Type B pancreatic cell (in vitro differentiated cells): ENCODE measurements at regions not wholly inside any gene's neighbourhood (a gene's known extent, or its start where the extent isn't known, plus 50 kb on each side); places are given as distances from the start of the nearest gene placed in this dataset.

Experiments used
- DNase-seq: peaks from one replicate; pipeline ENCODE4 v3.0.0; 2021; ENCODE audit warnings: mixed read lengths; ENCODE audit not compliant: unreplicated experiment; ENCODE audit errors: extremely low spot score
- H3K27ac Mint-ChIP-seq: 2 replicates; pipeline ENCODE4 v1.8.0; 2021; ENCODE audit warnings: mild to moderate bottlenecking, mixed read lengths
- H3K27me3 Mint-ChIP-seq: 2 replicates; pipeline ENCODE4 v1.8.0; 2021; ENCODE audit warnings: mixed read lengths
- H3K36me3 Mint-ChIP-seq: 2 replicates; pipeline ENCODE4 v1.8.0; 2021; ENCODE audit warnings: mixed read lengths
- H3K4me1 Mint-ChIP-seq: one replicate; pipeline ENCODE4 v1.8.0; 2021; ENCODE audit warnings: mixed read lengths; ENCODE audit not compliant: unreplicated experiment
- H3K4me3 Mint-ChIP-seq: 2 replicates; pipeline ENCODE4 v1.8.0; 2021; ENCODE audit warnings: mild to moderate bottlenecking, mixed read lengths
- H3K9me3 Mint-ChIP-seq: 2 replicates; pipeline ENCODE4 v1.8.0; 2021; ENCODE audit warnings: mixed read lengths
- TF ChIP-seq, protein P1 (sequence below): fragments of 200-600 bp; sonication (generic); conservative IDR thresholded peaks from 2 replicates; pipeline ENCODE4 v1.5.0; 2021; ENCODE audit warnings: antibody characterized with exemption, mild to moderate bottlenecking

DNA sequence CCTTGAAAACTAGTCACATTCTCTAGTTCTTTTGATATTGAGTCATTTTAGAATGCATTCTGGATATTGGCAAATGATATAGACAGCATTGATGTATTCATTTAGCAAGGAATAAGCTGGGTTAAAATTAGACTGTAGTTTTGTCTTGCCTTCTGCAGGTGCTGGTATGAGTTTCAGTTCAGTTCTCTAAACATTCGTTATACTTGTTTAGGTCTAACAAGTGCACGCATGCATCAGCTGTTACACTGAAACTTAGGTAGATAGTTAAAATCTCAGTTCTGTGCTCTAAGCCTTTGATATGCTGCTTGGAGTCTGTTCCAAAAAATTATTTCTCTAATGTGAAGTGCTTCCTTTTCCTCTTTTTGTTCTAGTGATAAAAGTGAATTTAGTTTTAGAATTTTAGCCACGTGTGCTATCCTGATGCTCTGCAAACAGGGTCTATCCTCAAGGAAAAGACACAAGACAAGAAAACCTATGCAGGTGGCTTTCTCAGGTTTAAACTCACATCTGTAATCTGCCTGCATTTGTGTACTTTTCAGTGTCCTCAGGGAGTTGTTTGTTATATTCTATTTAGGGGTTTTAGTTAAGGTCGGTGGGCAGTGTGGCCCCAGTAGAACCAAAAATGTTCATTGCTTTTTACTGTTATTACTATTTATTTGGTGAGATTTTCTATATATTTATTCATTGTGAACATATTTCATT, 409.0 kb downstream of the CDC14C start:
- no peaks in the 10 kb centered on the region for H3K27me3 Mint-ChIP-seq
- no peaks in the 10 kb centered on the region for H3K9me3 Mint-ChIP-seq
- no peak for DNase-seq
- TF ChIP-seq, protein P1, sequence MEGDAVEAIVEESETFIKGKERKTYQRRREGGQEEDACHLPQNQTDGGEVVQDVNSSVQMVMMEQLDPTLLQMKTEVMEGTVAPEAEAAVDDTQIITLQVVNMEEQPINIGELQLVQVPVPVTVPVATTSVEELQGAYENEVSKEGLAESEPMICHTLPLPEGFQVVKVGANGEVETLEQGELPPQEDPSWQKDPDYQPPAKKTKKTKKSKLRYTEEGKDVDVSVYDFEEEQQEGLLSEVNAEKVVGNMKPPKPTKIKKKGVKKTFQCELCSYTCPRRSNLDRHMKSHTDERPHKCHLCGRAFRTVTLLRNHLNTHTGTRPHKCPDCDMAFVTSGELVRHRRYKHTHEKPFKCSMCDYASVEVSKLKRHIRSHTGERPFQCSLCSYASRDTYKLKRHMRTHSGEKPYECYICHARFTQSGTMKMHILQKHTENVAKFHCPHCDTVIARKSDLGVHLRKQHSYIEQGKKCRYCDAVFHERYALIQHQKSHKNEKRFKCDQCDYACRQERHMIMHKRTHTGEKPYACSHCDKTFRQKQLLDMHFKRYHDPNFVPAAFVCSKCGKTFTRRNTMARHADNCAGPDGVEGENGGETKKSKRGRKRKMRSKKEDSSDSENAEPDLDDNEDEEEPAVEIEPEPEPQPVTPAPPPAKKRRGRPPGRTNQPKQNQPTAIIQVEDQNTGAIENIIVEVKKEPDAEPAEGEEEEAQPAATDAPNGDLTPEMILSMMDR = no peak
- H3K4me3 Mint-ChIP-seq = no peak overlapping the region
- no peaks in the 10 kb centered on the region for H3K36me3 Mint-ChIP-seq
- no peaks in the 10 kb centered on the region for H3K4me1 Mint-ChIP-seq
- no peak overlapping the region for H3K27ac Mint-ChIP-seq

GRCh38 chr7:49341849-49342248, 417.5 kb downstream of the CDC14C start:
- no peaks in the 10 kb centered on the region for H3K9me3 Mint-ChIP-seq
- H3K27ac Mint-ChIP-seq = no peak overlapping the region
- H3K4me3 Mint-ChIP-seq = no peak overlapping the region
- no peak for DNase-seq
- TF ChIP-seq, protein P1 = no peak
- H3K4me1 Mint-ChIP-seq = no peaks in the 10 kb centered on the region
- no peaks in the 10 kb centered on the region for H3K27me3 Mint-ChIP-seq
- H3K36me3 Mint-ChIP-seq = no peaks in the 10 kb centered on the region

- TF ChIP-seq, protein P1 = no peak
- Mint-ChIP-seq H3K9me3 (no peaks in the 10 kb centered on the region), H3K27ac (no peak overlapping the region), H3K36me3 (no peaks in the 10 kb centered on the region), H3K27me3 (no peaks in the 10 kb centered on the region), H3K4me1 (no peaks in the 10 kb centered on the region), H3K4me3 (no peak overlapping the region)
- DNase-seq = no peak
Observed at GRCh38 chr7:49344556-49344955, 420.2 kb downstream of the CDC14C start.

- Mint-ChIP-seq H3K4me1 (no peaks in the 10 kb centered on the region), H3K4me3 (no peak overlapping the region), H3K27ac (no peak overlapping the region), H3K9me3 (no peaks in the 10 kb centered on the region), H3K36me3 (no peaks in the 10 kb centered on the region), H3K27me3 (no peaks in the 10 kb centered on the region)
- TF ChIP-seq, protein P1 = no peak
- DNase-seq = no peak
Observed at GRCh38 chr7:49346195-49346899, 422.0 kb downstream of the CDC14C start.

DNA sequence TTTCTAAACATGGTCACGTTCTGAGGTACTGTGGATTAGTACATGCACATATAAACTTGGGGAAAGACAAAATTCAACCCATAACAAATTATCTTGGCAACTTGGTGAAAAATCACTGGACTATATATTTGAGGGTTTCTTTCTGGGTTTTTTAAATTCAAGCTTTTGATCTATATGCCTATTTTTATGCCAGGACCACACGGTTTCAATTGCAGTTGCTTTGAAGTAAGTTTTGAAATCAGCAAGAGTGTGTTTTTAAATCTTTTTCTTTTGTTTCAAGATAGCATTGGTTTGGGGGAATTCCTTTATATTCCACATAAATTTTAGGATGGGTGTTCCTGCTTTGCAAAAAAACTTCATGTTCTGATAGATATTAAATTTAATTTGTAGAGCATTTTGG, 406.4 kb upstream of the VWC2 start:
- H3K4me1 Mint-ChIP-seq = no peaks in the 10 kb centered on the region
- no peak overlapping the region for H3K27ac Mint-ChIP-seq
- H3K4me3 Mint-ChIP-seq = no peak overlapping the region
- H3K27me3 Mint-ChIP-seq = no peaks in the 10 kb centered on the region
- no peak for DNase-seq
- H3K9me3 Mint-ChIP-seq = peaks cover 4% of the 10 kb centered on the region
- H3K36me3 Mint-ChIP-seq = no peaks in the 10 kb centered on the region
- TF ChIP-seq, protein P1 = no peak
